Astrocyte (in vitro differentiated cells and primary cell): ENCODE measurements at regions not wholly inside any gene's neighbourhood (a gene's known extent, or its start where the extent isn't known, plus 50 kb on each side); places are given as distances from the start of the nearest gene placed in this dataset.

Experiments used
- CTCF ChIP-seq: IDR thresholded peaks from 2 replicates; pipeline ENCODE4 v1.5.1; 2011; ENCODE audit warnings: low read depth, mild to moderate bottlenecking, inconsistent platforms, low read length, moderate library complexity; ENCODE audit not compliant: insufficient read depth
- EZH2 ChIP-seq: IDR thresholded peaks from 2 replicates; pipeline ENCODE4 v1.6.1; 2012; ENCODE audit warnings: mild to moderate bottlenecking, low read length, inconsistent platforms; ENCODE audit not compliant: insufficient read depth

DNA sequence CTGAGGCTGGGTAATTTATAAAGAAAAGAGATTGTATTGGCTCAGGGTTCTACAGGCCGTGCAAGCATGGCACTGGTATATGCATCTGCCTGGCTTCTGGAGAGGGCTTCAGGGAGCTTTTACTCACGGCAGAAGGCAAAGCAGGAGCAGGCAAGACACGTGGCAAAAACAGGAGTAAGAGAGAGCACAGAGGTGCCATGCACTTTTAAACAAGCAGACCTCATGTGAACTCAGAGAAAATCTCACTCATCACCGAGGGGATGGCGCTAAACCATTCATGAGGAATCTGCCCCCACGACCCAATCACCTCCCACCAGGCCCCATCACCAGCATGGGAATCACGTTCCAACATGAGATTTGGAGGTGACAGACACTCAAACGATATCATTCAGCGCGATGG is 400.7 kb upstream of the RUNX1 start:
- TF ChIP-seq CTCF: no peak
- no peak for TF ChIP-seq EZH2
